CD4-positive, alpha-beta T cell treated with Interleukin-1 beta for 1 hour (primary cell): ENCODE measurements at regions not wholly inside any gene's neighbourhood (a gene's known extent, or its start where the extent isn't known, plus 50 kb on each side); places are given as distances from the start of the nearest gene placed in this dataset.
"Not testable (repeated sequence)": the region's sequence is repeated elsewhere in the genome, so short reads cannot be mapped to it uniquely, and the experiment has no call there.

ENCODE experiments used
- DNase-seq, 2 donors: peaks; one replicate each; pipeline ENCODE4 v3.0.0-alpha.2; 2020 to 2022

GRCh38 chr9:1115370-1115769 is 65.2 kb downstream of the DMRT2 start:
- DNase-seq = no peak

GRCh38 chr9:1117439-1117838 is 67.3 kb downstream of the DMRT2 start:
- DNase-seq = no peak

GRCh38 chr9:1120500-1121165 is 70.5 kb downstream of the DMRT2 start:
- no peak for DNase-seq

- no peak for DNase-seq
Measured at GRCh38 chr9:1125741-1126140, 75.6 kb downstream of the DMRT2 start.

- DNase-seq = no peak
Measured at GRCh38 chr9:1128046-1128445, 77.9 kb downstream of the DMRT2 start.

- no peak for DNase-seq
Measured at GRCh38 chr9:1129382-1129781, 79.2 kb downstream of the DMRT2 start.

- no peak for DNase-seq
Measured at GRCh38 chr9:1140057-1140456, 89.9 kb downstream of the DMRT2 start.

- DNase-seq = no peak
Measured at GRCh38 chr9:1151691-1152090, 101.5 kb downstream of the DMRT2 start.

- no peak for DNase-seq
Measured at GRCh38 chr9:1152171-1152570, 102.0 kb downstream of the DMRT2 start.

- DNase-seq = no peak
Measured at GRCh38 chr9:1154739-1155138, 104.6 kb downstream of the DMRT2 start.

GRCh38 chr9:1155602-1156001 is 105.4 kb downstream of the DMRT2 start:
- no peak for DNase-seq

- DNase-seq = no peak
Measured at GRCh38 chr9:1156794-1157550, 106.8 kb downstream of the DMRT2 start.

- DNase-seq = no peak
Measured at GRCh38 chr9:1157836-1158235, 107.7 kb downstream of the DMRT2 start.

- no peak for DNase-seq
Measured at GRCh38 chr9:1170918-1171317, 120.8 kb downstream of the DMRT2 start.

- no peak for DNase-seq
Measured at GRCh38 chr9:1171546-1171945, 121.4 kb downstream of the DMRT2 start.

GRCh38 chr9:1173211-1173610 is 123.1 kb downstream of the DMRT2 start:
- no peak for DNase-seq

GRCh38 chr9:1173993-1174392 is 123.8 kb downstream of the DMRT2 start:
- no peak for DNase-seq

- DNase-seq = no peak
Measured at GRCh38 chr9:1179366-1179765, 129.2 kb downstream of the DMRT2 start.

GRCh38 chr9:1184146-1184545 is 134.0 kb downstream of the DMRT2 start:
- DNase-seq = no peak

- not testable (repeated sequence) for DNase-seq
Measured at GRCh38 chr9:1187137-1187536, 137.0 kb downstream of the DMRT2 start.

GRCh38 chr9:1195636-1196035 is 145.5 kb downstream of the DMRT2 start:
- DNase-seq = not testable (repeated sequence)

- DNase-seq = no peak
Measured at GRCh38 chr9:1198085-1198484, 147.9 kb downstream of the DMRT2 start.

GRCh38 chr9:1200847-1201251 is 150.7 kb downstream of the DMRT2 start:
- no peak for DNase-seq

- no peak for DNase-seq
Measured at GRCh38 chr9:1201262-1201661, 151.1 kb downstream of the DMRT2 start.

GRCh38 chr9:1201901-1202300 is 151.7 kb downstream of the DMRT2 start:
- no peak for DNase-seq
